ENCODE measurements at regions not wholly inside any gene's neighbourhood (a gene's known extent, or its start where the extent isn't known, plus 50 kb on each side); places are given as distances from the start of the nearest gene placed in this dataset.

DNA sequence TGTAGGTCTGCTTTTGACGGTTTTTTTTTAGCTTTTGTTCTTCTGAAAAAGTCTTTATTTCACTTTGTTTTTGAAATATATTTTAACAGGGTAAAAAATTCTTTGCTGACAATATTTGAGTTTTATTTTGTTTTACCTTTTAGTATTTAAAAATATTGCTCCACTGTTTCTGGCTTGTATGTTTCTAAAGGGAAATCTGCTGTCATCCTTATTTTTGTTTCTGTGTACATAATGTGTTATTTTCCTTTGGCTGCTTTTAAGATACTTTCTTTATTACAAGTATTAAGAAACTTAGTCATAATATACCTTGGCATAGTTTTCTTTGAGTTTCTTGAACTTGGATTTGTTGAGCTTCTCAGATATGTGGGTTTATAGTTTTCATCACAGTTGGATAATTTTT is 88.6 kb upstream of the SPACA1 start:
- intact Hi-C loops (cut with DNase I; ENCODE audit: low total_unique reads) = no loop called here

DNA sequence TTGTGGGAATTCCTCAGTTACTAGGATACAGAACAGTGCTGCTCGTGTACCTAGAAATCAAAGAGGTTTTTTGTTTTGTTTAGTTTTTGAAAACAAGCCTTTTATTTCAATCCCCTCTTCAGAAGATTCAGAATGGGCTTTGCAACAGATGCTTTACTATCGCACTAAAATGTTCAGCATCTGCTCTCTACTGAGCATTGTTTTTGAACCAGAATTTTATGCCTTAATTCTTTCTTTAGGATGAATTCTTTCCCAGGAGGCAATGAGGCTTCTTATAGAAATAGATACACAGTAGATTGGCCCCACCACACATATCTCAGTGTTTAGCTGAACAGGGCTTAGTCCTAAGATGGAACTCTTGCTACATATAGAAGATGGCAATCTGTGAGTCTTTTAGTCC is 95.9 kb upstream of the SPACA1 start:
- intact Hi-C loops (cut with DNase I; ENCODE audit: low total_unique reads) = no loop called here
- Histone ChIP-seq H3K4me3 (no peak overlapping the region), H3K9me3 (no peaks in the 10 kb centered on the region), H3K36me3 (no peaks in the 10 kb centered on the region), H3K4me1 (peaks cover 0 to 5% (median 0%) of the 10 kb centered on the region in 4 donors), H3K27me3 (no peaks in the 10 kb centered on the region), H3K27ac (no peak overlapping the region)
- TF ChIP-seq, protein P1, sequence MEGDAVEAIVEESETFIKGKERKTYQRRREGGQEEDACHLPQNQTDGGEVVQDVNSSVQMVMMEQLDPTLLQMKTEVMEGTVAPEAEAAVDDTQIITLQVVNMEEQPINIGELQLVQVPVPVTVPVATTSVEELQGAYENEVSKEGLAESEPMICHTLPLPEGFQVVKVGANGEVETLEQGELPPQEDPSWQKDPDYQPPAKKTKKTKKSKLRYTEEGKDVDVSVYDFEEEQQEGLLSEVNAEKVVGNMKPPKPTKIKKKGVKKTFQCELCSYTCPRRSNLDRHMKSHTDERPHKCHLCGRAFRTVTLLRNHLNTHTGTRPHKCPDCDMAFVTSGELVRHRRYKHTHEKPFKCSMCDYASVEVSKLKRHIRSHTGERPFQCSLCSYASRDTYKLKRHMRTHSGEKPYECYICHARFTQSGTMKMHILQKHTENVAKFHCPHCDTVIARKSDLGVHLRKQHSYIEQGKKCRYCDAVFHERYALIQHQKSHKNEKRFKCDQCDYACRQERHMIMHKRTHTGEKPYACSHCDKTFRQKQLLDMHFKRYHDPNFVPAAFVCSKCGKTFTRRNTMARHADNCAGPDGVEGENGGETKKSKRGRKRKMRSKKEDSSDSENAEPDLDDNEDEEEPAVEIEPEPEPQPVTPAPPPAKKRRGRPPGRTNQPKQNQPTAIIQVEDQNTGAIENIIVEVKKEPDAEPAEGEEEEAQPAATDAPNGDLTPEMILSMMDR (IDR thresholded peaks at IDR 0.05) = no peak
- no peak for DNase-seq

More for the DNA sequence above, 88.6 kb upstream of the SPACA1 start:
- H3K4me1 ChIP-seq = no peaks in the 10 kb centered on the region
- TF ChIP-seq, protein P1 (IDR thresholded peaks at IDR 0.05) = no peak
- H3K4me3 ChIP-seq = no peak overlapping the region
- no peak for DNase-seq
- H3K27me3 ChIP-seq = no peaks in the 10 kb centered on the region
- no peak overlapping the region for H3K27ac ChIP-seq
- H3K36me3 ChIP-seq = no peaks in the 10 kb centered on the region
- peaks cover 0 to 6% (median 0%) of the 10 kb centered on the region in 3 donors for H3K9me3 ChIP-seq

DNA sequence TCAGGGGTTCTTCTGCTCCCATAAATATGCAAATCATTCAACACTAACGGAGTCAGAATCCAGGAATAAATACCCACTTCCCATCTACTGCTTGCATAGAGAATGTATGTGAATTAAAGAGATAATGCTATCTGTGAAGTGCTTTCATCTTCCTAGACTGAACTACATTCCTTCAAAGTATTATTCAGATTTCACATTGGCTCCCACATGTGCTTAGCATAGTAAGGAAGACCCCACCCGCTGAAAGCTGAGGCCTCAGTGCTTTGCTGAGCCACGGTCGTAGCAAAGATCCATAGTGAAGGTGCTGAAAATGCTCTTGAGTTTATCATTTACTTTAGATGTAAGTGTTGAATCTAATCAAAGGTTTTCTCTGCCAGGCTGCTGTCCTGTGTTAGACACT is 97.0 kb upstream of the SPACA1 start:
- no peak overlapping the region for H3K27ac ChIP-seq
- H3K4me1 ChIP-seq = peaks cover 0 to 17% (median 8%) of the 10 kb centered on the region in 4 donors
- no peak for DNase-seq
- H3K9me3 ChIP-seq = no peaks in the 10 kb centered on the region
- no peak overlapping the region for H3K4me3 ChIP-seq
- TF ChIP-seq, protein P1 (IDR thresholded peaks at IDR 0.05) = no peak
- no peaks in the 10 kb centered on the region for H3K36me3 ChIP-seq
- intact Hi-C loops (cut with DNase I; ENCODE audit: low total_unique reads) = no loop called here
- H3K27me3 ChIP-seq = no peaks in the 10 kb centered on the region

DNA sequence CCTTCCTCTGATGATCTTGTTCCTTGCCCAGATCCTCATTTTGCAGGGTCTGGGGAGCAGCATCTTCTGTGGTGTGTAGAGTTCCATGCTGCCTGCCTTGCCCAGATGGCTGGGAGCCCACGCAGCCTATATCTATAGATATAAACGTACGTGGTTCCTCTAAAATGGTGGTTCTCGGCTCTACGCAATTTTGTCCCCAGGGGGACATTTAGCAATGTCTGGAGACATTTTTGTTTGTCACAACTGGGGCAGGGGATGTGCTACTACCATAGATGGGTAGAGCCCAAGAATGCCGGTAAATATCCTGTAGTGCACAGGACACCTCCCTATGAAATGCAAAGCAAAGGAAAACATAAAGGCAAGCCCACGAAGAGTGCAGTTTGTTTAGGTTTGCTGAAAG is 98.4 kb upstream of the SPACA1 start:
- H3K4me3 ChIP-seq = no peak overlapping the region
- H3K36me3 ChIP-seq = no peaks in the 10 kb centered on the region
- no peak overlapping the region for H3K27ac ChIP-seq
- no peak for DNase-seq
- TF ChIP-seq, protein P1 (IDR thresholded peaks at IDR 0.05) = no peak
- intact Hi-C loops (cut with DNase I; ENCODE audit: low total_unique reads) = no loop called here
- H3K27me3 ChIP-seq = no peaks in the 10 kb centered on the region
- H3K4me1 ChIP-seq = peaks cover 0 to 31% (median 20%) of the 10 kb centered on the region in 4 donors
- no peaks in the 10 kb centered on the region for H3K9me3 ChIP-seq

DNA sequence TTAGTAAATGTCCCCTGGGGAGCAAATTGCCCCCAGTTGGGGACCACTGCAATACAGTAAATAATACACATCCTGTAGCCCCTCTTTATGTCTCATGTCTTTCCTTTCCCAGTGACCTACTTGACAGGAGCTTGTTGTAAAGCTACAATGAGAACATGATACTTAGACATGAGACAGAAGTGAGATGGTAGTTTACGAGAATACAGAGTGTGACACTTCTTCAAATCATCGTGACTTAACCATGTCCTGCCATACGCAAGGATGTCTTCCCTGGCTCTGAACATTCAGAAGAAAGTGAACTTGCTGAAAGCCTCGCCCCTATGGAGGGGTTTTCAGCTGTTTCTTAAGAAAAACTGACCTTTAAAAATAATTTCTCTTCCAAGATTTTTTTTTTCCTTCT is 101.0 kb upstream of the SPACA1 start:
- Histone ChIP-seq H3K27me3 (no peaks in the 10 kb centered on the region), H3K9me3 (no peaks in the 10 kb centered on the region), H3K4me1 (peaks cover 0 to 32% (median 21%) of the 10 kb centered on the region in 4 donors), H3K27ac (peak overlapping the region; percentile 69 to 72), H3K4me3 (no peak overlapping the region), H3K36me3 (no peaks in the 10 kb centered on the region)
- intact Hi-C loops (cut with DNase I; ENCODE audit: low total_unique reads) = no loop called here
- TF ChIP-seq, protein P1 (IDR thresholded peaks at IDR 0.05) = no peak
- no peak for DNase-seq

DNA sequence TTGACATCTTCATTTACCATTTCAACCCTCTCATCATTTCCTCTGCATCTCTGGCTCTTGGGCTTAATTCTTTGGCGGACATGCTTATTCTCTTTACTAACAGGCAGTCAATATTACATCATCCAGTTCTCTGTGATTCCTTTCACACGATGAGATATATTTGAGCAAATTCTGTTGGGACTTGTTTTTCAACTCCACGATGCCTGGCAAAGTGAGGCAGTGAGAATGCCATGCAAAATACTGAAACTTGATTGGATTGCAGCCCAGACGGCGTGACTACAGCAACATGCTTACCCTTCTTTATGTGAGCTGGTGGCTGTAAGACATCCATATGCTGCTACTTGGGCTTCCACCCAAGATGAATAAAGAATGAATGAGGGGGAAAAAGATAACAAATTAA is 101.7 kb upstream of the SPACA1 start:
- no peak overlapping the region for H3K4me3 ChIP-seq
- no peaks in the 10 kb centered on the region for H3K27me3 ChIP-seq
- peak overlapping the region; percentile 69 to 72 for H3K27ac ChIP-seq
- no peaks in the 10 kb centered on the region for H3K9me3 ChIP-seq
- H3K4me1 ChIP-seq = peaks cover 0 to 32% (median 21%) of the 10 kb centered on the region in 4 donors
- H3K36me3 ChIP-seq = no peaks in the 10 kb centered on the region
- DNase-seq = peak; percentile 41 to 74
- intact Hi-C loops (cut with DNase I; ENCODE audit: low total_unique reads) = no loop called here
- TF ChIP-seq, protein P1 (IDR thresholded peaks at IDR 0.05) = no peak
